NB4 (cell line): ENCODE measurements at regions not wholly inside any gene's neighbourhood (a gene's known extent, or its start where the extent isn't known, plus 50 kb on each side); places are given as distances from the start of the nearest gene placed in this dataset.

Experiments used
- MYC ChIP-seq: IDR thresholded peaks from 2 replicates; pipeline ENCODE4 v1.6.1; 2011; ENCODE audit warnings: low read depth, low read length
- POLR2A ChIP-seq: IDR thresholded peaks from 2 replicates; pipeline ENCODE4 v1.6.1; 2011; ENCODE audit warnings: mild to moderate bottlenecking; ENCODE audit not compliant: insufficient read length; ENCODE audit errors: extremely low read depth
- TF ChIP-seq, protein P1 (sequence below): IDR thresholded peaks from one replicate; pipeline ENCODE4 v1.5.1; 2012; ENCODE audit warnings: low read depth, low read length

- TF ChIP-seq, protein P1, sequence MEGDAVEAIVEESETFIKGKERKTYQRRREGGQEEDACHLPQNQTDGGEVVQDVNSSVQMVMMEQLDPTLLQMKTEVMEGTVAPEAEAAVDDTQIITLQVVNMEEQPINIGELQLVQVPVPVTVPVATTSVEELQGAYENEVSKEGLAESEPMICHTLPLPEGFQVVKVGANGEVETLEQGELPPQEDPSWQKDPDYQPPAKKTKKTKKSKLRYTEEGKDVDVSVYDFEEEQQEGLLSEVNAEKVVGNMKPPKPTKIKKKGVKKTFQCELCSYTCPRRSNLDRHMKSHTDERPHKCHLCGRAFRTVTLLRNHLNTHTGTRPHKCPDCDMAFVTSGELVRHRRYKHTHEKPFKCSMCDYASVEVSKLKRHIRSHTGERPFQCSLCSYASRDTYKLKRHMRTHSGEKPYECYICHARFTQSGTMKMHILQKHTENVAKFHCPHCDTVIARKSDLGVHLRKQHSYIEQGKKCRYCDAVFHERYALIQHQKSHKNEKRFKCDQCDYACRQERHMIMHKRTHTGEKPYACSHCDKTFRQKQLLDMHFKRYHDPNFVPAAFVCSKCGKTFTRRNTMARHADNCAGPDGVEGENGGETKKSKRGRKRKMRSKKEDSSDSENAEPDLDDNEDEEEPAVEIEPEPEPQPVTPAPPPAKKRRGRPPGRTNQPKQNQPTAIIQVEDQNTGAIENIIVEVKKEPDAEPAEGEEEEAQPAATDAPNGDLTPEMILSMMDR = no peak
- TF ChIP-seq POLR2A (no peak), MYC (no peak)
Measured at GRCh38 chr5:173753307-173754168, 134.6 kb upstream of the CPEB4 start.
